GM10266 (cell line): ENCODE measurements at regions not wholly inside any gene's neighbourhood (a gene's known extent, or its start where the extent isn't known, plus 50 kb on each side); places are given as distances from the start of the nearest gene placed in this dataset.

Experiments
- DNase-seq: peaks from one replicate; pipeline ENCODE4 v3.0.0; 2012; ENCODE audit errors: extremely low spot score
- TF ChIP-seq, protein P1 (sequence below): IDR thresholded peaks from 2 replicates; pipeline ENCODE4 v1.5.1; 2012; ENCODE audit warnings: mild to moderate bottlenecking, low read depth; ENCODE audit not compliant: control insufficient read depth, insufficient read depth; ENCODE audit errors: missing control alignments

DNA sequence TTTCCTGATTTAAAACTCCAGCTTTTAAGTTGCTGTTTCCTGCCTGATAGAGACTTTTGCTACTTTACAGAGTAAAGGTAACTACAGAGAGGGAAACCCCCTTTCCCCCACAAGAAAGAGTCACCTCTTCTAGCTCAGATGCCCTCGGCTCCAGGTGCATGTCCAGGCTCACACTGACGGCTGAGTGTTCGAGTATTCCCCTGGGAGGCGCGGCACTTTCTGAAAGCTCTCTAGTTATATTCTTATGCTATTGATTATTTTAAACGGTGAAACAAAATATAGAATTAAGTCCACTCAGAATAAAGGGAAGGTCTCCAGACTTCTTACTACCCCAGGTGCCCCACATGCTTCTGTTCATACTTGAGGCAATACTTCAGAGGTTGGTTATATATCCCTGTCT, 160.3 kb upstream of the FMN2 start:
- no peak for DNase-seq
- TF ChIP-seq, protein P1, sequence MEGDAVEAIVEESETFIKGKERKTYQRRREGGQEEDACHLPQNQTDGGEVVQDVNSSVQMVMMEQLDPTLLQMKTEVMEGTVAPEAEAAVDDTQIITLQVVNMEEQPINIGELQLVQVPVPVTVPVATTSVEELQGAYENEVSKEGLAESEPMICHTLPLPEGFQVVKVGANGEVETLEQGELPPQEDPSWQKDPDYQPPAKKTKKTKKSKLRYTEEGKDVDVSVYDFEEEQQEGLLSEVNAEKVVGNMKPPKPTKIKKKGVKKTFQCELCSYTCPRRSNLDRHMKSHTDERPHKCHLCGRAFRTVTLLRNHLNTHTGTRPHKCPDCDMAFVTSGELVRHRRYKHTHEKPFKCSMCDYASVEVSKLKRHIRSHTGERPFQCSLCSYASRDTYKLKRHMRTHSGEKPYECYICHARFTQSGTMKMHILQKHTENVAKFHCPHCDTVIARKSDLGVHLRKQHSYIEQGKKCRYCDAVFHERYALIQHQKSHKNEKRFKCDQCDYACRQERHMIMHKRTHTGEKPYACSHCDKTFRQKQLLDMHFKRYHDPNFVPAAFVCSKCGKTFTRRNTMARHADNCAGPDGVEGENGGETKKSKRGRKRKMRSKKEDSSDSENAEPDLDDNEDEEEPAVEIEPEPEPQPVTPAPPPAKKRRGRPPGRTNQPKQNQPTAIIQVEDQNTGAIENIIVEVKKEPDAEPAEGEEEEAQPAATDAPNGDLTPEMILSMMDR, result no peak

DNA sequence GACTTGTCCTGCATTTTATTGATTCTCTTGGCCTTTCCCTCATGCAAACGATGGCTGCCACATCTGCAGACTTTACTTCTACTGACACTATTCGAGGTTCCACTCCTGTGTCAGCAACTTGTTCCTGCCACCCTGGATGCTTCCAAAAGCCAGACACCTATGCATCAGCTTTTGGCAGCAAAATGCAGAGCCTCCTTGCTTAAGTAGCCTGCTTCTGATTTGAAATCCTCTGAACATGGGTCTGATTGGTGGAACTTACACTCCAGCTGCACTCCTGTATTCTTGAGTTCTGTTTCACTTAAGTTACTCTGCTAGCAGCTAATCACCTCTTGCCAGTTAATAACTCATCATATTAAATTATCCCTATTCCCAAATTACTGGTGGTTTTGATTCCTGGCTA, 152.1 kb upstream of the FMN2 start:
- DNase-seq, result no peak
- TF ChIP-seq, protein P1, result no peak

DNA sequence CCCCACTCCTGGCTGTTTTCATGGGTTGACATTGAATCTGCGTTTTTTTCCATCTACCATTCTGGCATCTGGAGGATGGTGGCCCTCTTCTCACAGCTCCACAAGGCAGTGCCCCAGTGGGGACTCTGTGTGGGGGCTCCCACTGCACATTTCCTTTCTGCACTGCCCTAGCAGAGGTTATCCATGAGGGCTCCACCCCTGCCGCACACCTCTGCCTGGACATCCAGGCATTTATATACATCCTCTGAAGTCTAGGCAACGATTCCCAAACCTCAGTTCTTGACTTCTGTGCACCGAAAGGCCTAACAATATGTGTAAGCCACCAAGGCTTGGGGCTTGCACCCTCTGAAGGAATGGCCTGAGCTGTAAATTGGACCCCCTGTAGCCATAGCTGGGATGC, 147.9 kb upstream of the FMN2 start:
- no peak for DNase-seq
- TF ChIP-seq, protein P1, result no peak

DNA sequence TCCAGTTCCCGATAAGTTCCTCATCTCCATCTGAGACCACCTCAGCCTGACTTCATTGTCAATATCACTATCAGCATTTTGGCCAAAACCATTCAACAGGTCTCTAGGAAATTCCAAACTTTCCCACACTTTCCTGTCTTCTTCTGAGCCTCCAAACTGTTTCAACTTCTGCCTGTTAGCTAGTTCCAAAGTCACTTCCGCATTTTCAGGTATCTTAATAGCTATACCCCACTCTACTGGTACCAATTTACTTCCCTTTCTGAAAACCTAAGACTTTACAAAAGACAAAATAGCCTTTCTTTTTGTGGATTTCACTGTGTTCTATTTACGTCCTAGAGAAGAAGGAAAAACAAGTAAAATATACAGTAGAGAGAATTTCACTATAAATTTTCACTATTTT, 147.0 kb upstream of the FMN2 start:
- TF ChIP-seq, protein P1, result no peak
- no peak for DNase-seq

DNA sequence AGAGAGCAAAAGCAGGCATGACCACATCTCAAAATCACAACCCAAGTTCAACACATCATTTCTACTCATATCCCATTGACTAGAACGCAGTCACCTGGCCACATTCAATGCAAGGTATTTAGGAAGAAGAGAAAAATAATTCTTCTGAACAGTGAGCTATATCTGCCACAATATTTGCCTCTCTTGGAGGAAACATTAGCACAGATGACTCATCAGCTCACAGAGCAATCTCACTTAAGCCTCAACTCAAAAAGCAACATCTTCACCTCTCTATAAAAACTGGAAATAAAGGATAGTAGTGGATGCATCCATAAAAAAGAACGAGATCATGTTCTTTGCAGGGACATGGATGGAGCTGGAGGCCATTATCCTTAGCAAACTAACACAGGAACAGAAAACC, 143.9 kb upstream of the FMN2 start:
- no peak for DNase-seq
- TF ChIP-seq, protein P1, result no peak

DNA sequence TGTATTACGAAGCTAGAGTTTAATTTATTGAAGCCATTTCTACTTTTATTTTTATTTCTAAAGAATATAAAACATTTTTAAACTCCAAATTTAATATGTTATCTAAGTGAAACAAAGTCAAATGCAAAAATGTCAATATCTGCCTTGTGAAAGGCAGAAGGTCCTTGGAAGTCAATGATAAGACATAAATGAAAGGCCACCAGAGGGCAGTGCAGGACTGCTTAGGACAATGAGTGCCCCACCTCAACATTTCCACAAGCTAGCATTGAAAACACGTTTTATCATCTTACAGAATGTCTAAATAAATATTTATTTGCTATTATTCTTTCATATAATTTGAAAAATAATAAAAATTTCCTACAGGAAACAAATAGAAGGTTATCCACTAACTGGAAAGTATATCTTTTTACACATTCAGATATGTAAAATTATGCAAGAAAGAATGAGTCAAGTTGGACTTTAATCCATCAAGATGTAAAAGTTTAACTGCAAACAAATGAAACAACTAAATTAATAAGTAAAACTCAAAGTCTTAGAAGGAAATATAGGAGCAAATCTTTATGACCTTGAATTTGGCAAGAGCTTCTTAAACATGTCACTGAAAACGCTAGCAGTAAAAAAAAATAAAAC, 140.1 kb upstream of the FMN2 start:
- peak; percentile 61 for DNase-seq
- TF ChIP-seq, protein P1, result peak; percentile 76

DNA sequence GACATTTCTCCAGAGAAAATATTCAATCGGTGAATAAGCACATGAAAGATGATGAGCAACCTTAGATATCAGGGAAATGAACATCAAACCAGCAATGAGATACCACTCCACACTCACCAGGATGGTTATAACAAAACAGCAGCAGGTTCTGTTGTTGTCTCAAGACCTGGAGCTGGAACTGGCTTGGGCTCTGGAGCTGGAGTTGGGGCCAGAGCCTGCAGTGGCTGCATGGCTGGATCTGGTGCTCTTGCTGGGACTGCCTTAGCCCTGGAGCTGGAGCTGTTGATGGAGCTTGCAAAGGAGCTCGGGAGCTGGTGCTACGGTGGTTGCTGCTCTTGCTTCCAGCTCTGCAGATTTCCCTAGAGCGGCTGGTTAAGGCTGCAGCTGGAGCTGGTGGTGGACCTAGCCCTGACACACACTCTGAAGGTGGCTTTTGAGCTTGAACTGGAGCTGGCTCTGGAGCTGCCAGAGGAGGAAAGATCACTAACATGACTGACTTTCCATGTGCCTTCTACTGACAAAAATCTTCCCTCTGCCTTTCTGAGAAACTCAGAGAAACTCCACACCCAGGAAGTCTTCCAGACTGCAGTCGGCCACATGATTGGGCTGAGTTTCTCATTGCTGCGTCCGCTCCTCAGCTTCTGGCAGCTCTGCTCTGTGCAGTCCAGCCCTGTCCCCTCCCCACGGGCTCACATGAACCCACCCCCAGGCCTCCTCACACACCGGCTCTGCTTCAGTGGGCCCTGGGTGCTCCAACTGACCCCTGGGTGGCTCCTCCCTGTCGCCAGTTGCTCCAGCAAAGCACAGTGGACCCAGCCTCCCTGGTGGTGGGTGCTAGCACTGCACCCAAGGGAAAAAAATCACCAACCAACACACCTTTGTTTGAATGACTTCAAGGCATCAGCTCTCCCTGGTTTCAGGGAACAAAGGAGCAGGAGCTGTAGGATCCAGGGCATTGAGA, 139.1 kb upstream of the FMN2 start:
- DNase-seq, result no peak

More for the DNA sequence above, 139.1 kb upstream of the FMN2 start:
- TF ChIP-seq, protein P1, result no peak
